OCI-LY3 (cell line): ENCODE measurements at regions not wholly inside any gene's neighbourhood (a gene's known extent, or its start where the extent isn't known, plus 50 kb on each side); places are given as distances from the start of the nearest gene placed in this dataset.

Experiments used
- CTCF ChIP-seq: fragments of 200-600, 300-600 bp; sonication (generic); IDR thresholded peaks from 2 replicates; pipeline ENCODE4 v1.5.1; 2014; ENCODE audit warnings: antibody characterized with exemption, low read length, low read depth
- EZH2phosphoT487 ChIP-seq: fragments of 200-600 bp; shearing (Covaris generic); IDR thresholded peaks from 2 replicates; pipeline ENCODE4 v1.6.1; 2018; ENCODE audit warnings: antibody characterized with exemption, mixed run types, low read depth

DNA sequence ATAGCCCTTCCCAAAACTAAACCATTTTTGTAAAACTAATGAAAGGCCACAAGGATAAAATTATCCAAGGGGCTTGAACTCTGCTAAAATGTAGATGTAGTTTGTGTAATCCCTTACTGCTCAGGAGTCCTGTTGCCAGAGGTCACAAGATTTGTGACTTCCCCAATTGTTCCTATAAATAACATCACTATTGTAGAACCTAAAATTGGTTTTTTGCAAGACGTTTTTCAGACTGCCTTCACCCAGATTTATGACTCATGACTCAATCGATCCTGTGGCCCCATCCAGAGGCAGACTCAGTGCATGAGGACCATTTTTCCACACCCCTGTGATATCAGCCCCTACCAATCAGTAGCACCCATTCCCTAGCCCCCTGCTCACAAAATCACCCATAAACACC is 61.5 kb upstream of the RASSF8 start:
- TF ChIP-seq CTCF (no peak), EZH2phosphoT487 (no peak)
